ENCODE measurements at regions not wholly inside any gene's neighbourhood (a gene's known extent, or its start where the extent isn't known, plus 50 kb on each side); places are given as distances from the start of the nearest gene placed in this dataset.

DNA sequence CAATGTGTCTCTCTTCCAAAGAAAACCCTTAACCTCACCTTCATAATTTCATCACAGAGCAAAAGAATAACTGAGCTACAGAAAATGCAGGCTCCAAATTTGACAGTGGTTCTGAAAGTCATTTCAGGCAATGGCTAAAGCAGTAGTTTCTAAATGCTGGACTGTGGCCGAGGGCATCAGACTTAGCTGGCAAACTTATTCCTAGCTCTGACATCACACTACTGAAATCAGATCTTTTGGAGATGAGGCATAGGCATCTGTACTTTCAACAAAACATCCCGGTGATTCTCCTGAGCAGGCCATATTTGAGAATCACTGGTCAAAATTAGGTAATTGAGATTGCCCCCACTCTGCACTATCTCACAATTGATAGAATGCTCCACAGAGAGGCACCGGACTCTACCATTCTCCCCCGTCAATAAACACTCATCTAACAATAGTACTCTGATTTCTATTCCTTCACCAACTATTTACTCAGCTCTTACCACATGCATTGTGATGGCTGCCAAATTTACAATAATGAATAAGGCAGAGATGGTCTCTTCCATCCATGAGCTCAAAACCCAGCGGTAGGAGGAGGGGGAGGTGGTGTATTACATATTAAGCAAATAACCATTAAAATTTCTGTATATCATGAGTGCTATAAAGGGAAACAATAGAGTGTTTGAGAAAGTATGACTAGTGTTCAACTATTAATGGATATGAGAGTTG, 57.3 kb upstream of the SPRED1 start:
- H3K4me2 ChIP-seq (ENCODE audit: low read length) = no peak overlapping the region
- no peaks in the 10 kb centered on the region for H3K79me2 ChIP-seq (ENCODE audit: insufficient read depth, low read length)
- H2AFZ ChIP-seq (ENCODE audit: low read depth, low read length, poor library complexity, severe bottlenecking) = no peak overlapping the region
- intact Hi-C loops (cut with micrococcal nuclease) = no loop called here
- ChIA-PET POLR2A (no interaction called here), RAD21 (ENCODE audit: low non-redundant PET in 1 of 2, low total read pairs in 2 of 2, uncharacterized antibody in 2 of 2, unreplicated experiment in 2 of 2) (no interaction called here), CTCF (no interaction called here)
- H4K20me1 ChIP-seq (ENCODE audit: insufficient read depth) = no peaks in the 10 kb centered on the region
- H3K9me2 ChIP-seq (ENCODE audit: insufficient read depth) = no peaks in the 10 kb centered on the region
- 0 out of 2 replicates have a peak, but pooled peaks cover 1% of the 10 kb centered on the region for H3K27me3 ChIP-seq (ENCODE audit: insufficient read depth, low read length)
- H3K9ac ChIP-seq (ENCODE audit: low read length) = no peak overlapping the region
- H3K27ac ChIP-seq (ENCODE audit: low read depth, low read length) = no peak overlapping the region
- no peaks in the 10 kb centered on the region for H3K9me3 ChIP-seq (ENCODE audit: control insufficient read depth in 1 of 2, insufficient read depth in 1 of 2, low read depth in 1 of 2, low read length in 2 of 2)
- H3K4me1 ChIP-seq (ENCODE audit: control insufficient read depth in 1 of 2, insufficient read depth in 2 of 2, low read length in 2 of 2) = no peaks in the 10 kb centered on the region
- no TSS peak for BruUV-seq (replicated peaks)
- H3K4me3 ChIP-seq (replicated peaks in 1 of 2; ENCODE audit: low read depth in 1 of 2, low read length in 2 of 2) = no peak overlapping the region
- ATAC-seq (no peak), DNase-seq (ENCODE audit: low read depth, low spot score) (no peak)
- no peaks in the 10 kb centered on the region for H3K36me3 ChIP-seq (ENCODE audit: control insufficient read depth in 1 of 2, insufficient read depth in 2 of 2, low read length in 2 of 2)
- TF ChIP-seq JUND (IDR thresholded peaks at IDR 0.05) (no peak), EGR1 (IDR thresholded peaks at IDR 0.05; ENCODE audit: low read depth) (no peak), EZH2phosphoT487 (IDR thresholded peaks at IDR 0.05; ENCODE audit: borderline replicate concordance) (no peak), FOSL1 (IDR thresholded peaks at IDR 0.05; ENCODE audit: low read depth) (no peak), CBX3 (IDR thresholded peaks at IDR 0.05; ENCODE audit: low read depth) (no peak), EZH2 (IDR thresholded peaks at IDR 0.05) (no peak), TCF7L2 (IDR thresholded peaks at IDR 0.05; ENCODE audit: borderline replicate concordance, extremely low read depth, insufficient read depth, insufficient read length) (no peak), POLR2A (IDR thresholded peaks at IDR 0.05; ENCODE audit: borderline replicate concordance, extremely low read depth, insufficient read depth, insufficient read length) (no peak), POLR2AphosphoS5 (IDR thresholded peaks at IDR 0.05; ENCODE audit: low read depth, low read length) (no peak), SIN3A (IDR thresholded peaks at IDR 0.05; ENCODE audit: low read depth) (no peak), CEBPB (IDR thresholded peaks at IDR 0.05; ENCODE audit: low read depth) (no peak), ZNF274 (IDR thresholded peaks at IDR 0.05; ENCODE audit: low read depth, low read length) (no peak), ZFX (IDR thresholded peaks at IDR 0.05) (no peak), ZBTB33 (IDR thresholded peaks at IDR 0.05; ENCODE audit: extremely low read depth, insufficient replicate concordance, low read length) (no peak), RAD21 (IDR thresholded peaks at IDR 0.05; ENCODE audit: low read depth) (no peak)
- TF ChIP-seq, protein P1, sequence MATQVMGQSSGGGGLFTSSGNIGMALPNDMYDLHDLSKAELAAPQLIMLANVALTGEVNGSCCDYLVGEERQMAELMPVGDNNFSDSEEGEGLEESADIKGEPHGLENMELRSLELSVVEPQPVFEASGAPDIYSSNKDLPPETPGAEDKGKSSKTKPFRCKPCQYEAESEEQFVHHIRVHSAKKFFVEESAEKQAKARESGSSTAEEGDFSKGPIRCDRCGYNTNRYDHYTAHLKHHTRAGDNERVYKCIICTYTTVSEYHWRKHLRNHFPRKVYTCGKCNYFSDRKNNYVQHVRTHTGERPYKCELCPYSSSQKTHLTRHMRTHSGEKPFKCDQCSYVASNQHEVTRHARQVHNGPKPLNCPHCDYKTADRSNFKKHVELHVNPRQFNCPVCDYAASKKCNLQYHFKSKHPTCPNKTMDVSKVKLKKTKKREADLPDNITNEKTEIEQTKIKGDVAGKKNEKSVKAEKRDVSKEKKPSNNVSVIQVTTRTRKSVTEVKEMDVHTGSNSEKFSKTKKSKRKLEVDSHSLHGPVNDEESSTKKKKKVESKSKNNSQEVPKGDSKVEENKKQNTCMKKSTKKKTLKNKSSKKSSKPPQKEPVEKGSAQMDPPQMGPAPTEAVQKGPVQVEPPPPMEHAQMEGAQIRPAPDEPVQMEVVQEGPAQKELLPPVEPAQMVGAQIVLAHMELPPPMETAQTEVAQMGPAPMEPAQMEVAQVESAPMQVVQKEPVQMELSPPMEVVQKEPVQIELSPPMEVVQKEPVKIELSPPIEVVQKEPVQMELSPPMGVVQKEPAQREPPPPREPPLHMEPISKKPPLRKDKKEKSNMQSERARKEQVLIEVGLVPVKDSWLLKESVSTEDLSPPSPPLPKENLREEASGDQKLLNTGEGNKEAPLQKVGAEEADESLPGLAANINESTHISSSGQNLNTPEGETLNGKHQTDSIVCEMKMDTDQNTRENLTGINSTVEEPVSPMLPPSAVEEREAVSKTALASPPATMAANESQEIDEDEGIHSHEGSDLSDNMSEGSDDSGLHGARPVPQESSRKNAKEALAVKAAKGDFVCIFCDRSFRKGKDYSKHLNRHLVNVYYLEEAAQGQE (IDR thresholded peaks at IDR 0.05; ENCODE audit: low read depth) = no peak
- TF ChIP-seq, protein P2, sequence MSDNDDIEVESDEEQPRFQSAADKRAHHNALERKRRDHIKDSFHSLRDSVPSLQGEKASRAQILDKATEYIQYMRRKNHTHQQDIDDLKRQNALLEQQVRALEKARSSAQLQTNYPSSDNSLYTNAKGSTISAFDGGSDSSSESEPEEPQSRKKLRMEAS (IDR thresholded peaks at IDR 0.05) = no peak

All from HCT116 (cell line).